HFF-Myc (cell line): ENCODE measurements at regions not wholly inside any gene's neighbourhood (a gene's known extent, or its start where the extent isn't known, plus 50 kb on each side); places are given as distances from the start of the nearest gene placed in this dataset.

ENCODE experiments used
- DNase-seq: peaks from one replicate; pipeline ENCODE4 v3.0.0-alpha.2; 2011; ENCODE audit warnings: low read depth; ENCODE audit errors: extremely low read depth
- H3K4me3 ChIP-seq: replicated peaks from 2 replicates; pipeline ENCODE4 v1.5.1; 2011; ENCODE audit warnings: low read depth, mild to moderate bottlenecking, control low read depth, low read length
- TF ChIP-seq, protein P1 (sequence below): IDR thresholded peaks from 2 replicates; pipeline ENCODE4 v1.5.1; 2012; ENCODE audit warnings: mild to moderate bottlenecking, low read depth, low read length, control low read depth; ENCODE audit errors: missing control alignments

GRCh38 chrY:14139521-14139920 lies 83.5 kb downstream of the VCY1B start:
- TF ChIP-seq, protein P1, sequence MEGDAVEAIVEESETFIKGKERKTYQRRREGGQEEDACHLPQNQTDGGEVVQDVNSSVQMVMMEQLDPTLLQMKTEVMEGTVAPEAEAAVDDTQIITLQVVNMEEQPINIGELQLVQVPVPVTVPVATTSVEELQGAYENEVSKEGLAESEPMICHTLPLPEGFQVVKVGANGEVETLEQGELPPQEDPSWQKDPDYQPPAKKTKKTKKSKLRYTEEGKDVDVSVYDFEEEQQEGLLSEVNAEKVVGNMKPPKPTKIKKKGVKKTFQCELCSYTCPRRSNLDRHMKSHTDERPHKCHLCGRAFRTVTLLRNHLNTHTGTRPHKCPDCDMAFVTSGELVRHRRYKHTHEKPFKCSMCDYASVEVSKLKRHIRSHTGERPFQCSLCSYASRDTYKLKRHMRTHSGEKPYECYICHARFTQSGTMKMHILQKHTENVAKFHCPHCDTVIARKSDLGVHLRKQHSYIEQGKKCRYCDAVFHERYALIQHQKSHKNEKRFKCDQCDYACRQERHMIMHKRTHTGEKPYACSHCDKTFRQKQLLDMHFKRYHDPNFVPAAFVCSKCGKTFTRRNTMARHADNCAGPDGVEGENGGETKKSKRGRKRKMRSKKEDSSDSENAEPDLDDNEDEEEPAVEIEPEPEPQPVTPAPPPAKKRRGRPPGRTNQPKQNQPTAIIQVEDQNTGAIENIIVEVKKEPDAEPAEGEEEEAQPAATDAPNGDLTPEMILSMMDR = no peak
- DNase-seq = no peak

GRCh38 chrY:14145614-14146013 lies 89.6 kb downstream of the VCY1B start:
- H3K4me3 ChIP-seq = no peak overlapping the region
- no peak for DNase-seq
- TF ChIP-seq, protein P1 = no peak

More at GRCh38 chrY:14139521-14139920, 83.5 kb downstream of the VCY1B start:
- no peak overlapping the region for H3K4me3 ChIP-seq

- TF ChIP-seq, protein P1 = no peak
- no peak for DNase-seq
- no peak overlapping the region for H3K4me3 ChIP-seq
Observed at GRCh38 chrY:14182776-14183175, 126.7 kb downstream of the VCY1B start.

GRCh38 chrY:14222014-14222413 lies 166.0 kb downstream of the VCY1B start:
- DNase-seq = no peak
- H3K4me3 ChIP-seq = no peak overlapping the region
- TF ChIP-seq, protein P1 = no peak

DNA sequence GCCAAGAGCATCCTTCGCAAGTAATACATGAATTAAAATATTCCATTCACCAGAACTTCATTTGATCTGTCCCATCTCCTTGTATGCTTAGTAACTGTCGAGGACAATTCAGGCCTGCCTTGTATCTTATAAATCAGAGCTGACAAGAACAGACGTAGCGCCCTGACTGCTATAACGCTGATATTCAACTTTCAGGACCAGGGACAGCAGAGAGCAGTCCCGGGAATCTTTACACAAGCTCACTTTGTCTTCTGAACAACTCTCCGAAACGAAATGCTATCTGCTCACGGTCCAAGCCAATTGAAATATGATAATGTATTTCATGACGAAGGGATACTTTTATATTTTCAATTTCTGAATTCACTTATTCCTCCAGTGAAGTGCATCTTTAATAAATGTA lies 175.7 kb downstream of the VCY1B start:
- TF ChIP-seq, protein P1 = no peak
- H3K4me3 ChIP-seq = no peak overlapping the region
- DNase-seq = no peak

DNA sequence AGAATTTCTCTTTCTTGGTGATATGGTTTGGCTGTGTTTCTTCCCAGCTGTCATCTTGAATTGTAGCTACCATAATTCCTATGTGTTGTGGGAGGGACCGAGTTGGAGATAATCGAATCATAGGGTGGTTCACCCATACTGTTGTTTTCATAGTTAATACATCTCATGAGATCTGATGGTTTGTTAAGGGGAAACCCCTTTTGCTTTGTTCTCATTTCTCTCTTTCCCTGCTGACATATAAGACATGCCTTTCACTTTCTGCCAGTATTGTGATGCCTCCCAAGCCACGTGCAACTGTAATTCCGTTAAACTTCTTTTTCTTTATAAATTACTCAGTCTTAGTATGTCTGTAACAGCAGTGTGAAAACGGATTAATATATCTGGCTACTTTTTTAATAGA lies 179.0 kb downstream of the VCY1B start:
- no peak for DNase-seq
- TF ChIP-seq, protein P1 = no peak
- H3K4me3 ChIP-seq = no peak overlapping the region

DNA sequence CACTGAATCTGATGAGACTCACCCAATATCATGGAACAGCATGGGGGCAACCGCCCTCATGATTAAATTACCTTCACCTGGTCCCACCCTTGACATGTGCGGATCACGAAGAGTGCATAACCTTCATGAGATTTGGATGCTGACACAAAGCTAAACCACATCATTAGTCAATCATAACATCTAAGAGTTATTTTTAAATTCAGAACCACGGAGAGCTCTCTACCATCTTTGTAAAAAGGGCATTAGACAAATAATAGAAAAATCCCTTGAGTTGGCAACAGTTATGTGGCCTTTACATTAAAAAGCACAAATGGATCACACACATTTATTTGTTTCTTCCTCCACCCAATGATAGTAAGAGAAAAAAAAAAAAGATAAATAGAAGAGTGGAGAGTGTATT lies 182.2 kb downstream of the VCY1B start:
- DNase-seq = no peak
- TF ChIP-seq, protein P1 = no peak
- H3K4me3 ChIP-seq = no peak overlapping the region
